GM18520 (cell line): ENCODE measurements at regions not wholly inside any gene's neighbourhood (a gene's known extent, or its start where the extent isn't known, plus 50 kb on each side); places are given as distances from the start of the nearest gene placed in this dataset.

Experiments
- ATAC-seq: cut with Tn5 transposase; IDR thresholded peaks from one replicate; pipeline ENCODE4 v1.9.1; 2021; ENCODE audit not compliant: unreplicated experiment

DNA sequence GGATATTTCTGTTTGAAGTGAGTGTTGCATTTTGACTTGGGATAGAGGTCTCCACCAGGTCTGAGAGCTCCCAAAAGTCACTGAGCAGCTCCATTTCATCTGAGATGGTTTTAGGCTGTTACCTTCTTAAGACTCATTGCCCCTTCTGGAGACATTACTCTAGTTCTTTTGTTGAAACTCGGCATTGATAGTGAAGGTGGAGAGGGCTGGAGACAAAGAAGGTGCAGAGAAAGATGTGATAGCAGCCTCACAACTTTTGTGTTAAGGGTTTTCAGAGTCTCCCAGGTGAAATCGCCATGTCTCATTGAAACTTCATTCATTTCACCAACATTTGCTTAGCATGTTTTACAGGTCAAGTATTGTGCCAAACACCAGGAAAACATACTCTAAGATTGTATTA is 219.6 kb downstream of the INSIG2 start:
- ATAC-seq = no peak

DNA sequence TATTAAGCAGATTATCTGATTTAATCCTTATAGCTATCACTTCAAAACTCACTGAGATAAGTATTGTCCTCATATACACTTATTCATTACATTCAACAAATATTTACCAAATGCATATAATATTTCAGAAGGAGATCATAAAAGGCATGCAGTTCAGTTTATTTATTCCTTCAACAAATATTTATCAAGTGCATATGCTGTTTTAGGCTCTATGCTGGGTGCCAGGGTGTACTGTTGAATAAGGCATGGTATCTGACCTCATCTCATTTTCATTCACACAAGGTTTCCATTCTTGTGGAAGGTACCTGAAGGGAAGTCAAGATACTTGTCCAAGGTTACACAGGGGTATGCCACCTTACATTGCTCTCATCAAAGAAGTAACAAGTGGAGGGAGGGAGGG is 213.0 kb downstream of the INSIG2 start:
- no peak for ATAC-seq

DNA sequence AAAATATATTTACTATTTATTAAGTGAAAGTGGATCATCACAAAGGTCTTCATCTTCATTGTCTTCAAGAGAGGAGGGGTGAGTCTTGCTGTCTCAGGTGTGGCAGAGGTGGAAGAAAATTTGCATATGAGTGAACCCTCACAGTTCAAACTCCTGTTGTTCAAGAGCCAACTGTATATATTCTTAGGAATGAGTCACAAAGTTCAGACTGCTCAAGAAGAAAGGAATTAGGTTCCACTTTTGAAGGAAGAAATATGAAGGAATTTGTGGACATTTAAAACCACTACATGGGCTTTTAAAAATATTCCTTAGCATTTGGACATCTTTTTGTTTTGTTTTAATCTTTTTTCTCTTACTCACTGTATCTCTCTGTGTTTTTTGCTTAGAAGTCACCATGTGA is 212.6 kb downstream of the INSIG2 start:
- ATAC-seq = no peak

DNA sequence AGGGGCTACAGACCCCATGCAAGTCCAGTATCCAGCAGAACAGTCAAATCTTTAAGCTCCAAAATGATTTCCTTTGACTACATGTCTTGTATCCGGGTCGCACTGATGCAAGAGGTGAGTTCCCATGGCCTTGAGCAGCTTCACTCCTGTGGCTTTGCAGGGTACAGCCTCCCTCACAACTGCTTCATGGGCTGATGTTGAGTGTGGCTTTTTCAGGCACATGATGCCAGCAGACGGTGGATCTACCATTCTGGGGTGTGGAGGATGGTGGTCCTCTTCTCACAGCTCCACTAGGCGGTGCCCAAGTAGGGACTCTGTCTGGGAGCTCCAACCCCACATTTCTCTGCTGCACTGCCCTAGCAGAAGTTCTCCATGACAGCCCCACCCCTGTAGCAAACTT is 208.4 kb downstream of the INSIG2 start:
- no peak for ATAC-seq

DNA sequence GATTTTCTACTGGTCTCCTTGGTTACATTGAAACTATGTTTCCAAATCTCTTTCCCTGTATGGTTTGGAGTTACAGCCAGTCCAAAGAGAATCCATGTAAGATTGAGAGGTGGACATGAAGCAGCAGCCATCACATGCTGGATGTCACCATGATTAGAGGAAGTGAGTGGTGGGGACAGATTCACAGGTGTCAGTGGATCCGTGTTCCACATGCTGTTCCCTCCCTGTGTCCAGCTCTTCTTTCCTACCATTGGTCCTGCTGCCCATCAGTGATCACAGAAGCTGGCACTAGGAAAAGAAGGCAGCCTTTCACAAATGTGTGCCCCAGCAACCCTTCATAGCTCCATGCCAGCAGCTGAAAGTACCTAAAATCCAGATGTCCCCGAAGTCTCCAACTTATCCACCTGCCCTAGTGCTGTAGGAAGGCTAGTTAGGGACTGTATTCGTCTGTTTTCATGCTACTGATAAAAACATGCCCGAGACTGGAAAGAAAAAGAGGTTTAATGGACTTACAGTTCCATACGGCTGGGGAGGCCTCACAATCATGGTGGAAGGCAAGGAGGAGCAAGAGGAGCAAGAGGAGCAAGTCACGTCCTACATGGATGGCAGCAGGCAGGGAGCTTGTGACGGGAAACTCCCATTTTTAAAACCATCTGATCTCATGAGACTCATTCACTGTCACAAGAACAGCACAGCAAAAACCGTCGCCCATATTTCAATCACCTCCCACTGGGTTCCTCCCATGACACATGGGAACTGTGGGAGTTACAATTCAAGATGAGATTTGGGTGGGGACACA is 207.5 kb downstream of the INSIG2 start:
- no peak for ATAC-seq

DNA sequence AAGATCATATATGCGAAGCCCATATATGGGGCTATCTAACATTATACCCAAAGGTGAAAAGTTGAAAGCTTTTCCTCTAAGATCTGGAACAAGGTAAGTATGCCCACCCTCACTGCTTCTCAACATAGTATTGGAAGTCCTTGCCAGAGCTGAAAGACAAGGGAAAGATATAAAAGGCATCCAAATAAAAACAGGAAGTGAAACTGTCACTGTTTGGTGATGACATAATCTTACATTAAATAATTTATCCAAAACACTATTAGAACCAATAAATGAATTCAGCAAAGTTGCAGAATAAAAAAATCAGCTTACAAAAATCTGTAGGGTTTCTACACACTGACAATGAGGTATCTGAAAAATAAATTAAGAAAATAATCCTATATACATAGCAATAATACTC is 205.8 kb downstream of the INSIG2 start:
- no peak for ATAC-seq

DNA sequence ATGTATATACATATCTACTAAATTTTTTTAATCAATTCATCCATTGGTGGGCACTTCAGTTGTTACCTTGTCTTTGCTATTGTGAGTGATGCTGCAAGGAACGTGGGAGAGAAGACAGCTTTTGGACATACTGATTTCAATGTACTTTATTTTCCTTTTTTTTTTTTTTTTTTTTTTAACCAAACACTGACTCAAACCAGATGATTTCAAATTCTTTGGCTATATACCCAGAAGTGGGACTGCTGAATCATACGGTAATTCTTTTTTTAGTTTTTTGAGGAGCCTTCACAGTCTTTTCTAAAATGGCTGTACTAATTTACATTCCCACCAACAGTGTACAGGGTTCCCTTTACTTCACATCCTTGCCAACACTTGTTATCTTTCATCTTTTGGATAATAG is 204.7 kb downstream of the INSIG2 start:
- no peak for ATAC-seq

DNA sequence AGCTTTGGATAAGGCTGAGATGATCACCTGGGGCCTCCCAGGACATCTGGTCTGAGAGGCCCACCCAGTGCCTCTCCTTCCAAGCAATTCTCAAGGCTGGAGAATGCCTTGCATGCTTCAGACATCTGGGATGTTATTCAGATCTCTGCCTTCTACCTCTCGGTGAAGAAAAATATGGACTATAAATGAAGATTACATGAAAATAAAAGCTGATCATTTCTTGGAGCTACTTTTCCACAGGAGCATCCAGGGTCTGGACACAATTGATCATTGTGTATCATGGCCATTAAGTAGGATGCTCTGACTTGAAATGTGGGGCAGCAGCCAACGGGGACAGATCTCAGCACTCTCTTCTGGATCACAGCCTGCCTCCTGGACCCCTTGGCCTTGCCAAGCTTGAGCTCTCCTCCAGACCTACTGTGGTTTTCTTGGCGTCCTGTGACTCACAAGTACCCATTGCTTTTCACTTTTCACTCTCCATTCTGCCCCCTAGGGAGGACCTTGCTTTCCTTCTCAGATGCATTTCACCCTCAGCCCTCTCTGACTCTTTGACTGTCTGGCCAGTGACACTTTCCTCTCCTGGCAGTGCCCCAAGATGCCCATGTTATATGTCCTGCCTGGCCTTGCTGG is 203.1 kb downstream of the INSIG2 start:
- ATAC-seq = no peak

DNA sequence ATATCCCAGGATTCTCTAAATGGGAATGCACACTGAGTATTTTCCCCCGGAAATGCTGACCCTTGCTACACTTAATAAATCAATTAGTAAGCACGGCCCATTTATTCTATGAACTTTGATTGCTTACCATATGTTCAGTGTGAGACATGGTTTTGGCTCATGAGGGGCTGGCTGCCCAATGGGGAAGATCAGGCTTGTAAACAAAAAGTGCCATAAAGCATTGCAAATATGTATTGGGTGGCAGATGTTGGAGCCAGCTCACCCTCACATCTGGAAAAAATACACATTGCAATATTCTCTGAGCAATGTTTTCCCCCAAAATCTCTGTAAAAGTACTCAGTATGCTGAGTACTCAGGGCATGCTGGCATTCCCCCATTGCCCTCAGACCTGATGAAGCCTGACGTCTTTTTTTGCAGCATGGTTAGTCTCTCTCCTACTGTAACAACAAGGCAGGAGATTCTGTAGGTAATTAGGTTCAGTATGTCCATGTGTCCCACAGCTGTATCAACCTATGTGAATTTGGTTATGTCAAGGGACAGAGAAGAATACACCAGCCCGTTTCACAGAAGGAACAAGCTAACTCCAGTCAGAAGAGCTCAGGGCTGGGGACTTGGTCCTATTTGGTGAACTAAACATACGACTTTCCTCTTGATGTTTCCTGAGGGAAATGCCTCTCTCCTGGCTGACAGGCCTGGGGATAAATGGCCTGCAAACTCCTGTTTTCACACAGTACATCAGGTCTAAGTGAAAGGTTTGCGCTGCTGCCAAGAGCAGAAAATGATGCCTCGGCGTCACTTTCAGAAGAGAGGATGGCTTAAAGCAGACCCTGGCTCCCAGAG is 202.4 kb downstream of the INSIG2 start:
- no peak for ATAC-seq

DNA sequence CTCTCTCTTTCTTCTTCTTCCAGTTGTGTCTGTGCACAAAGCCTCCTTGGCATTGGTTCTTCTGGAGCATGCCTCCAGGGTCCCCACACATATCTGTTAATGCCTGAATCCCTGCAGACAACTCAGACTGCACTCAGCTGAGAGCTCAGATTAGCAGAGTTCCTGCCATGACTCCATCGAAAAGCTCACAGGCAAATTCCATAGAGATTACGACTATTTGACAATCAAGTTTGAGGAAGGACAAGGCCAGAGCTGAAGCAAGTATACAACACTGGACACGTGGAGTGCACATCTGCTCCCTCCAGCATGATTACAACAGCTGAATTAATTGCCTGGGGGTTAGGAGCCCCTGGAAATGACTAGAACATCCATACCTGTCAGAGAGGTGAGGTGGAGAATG is 190.7 kb downstream of the INSIG2 start:
- ATAC-seq = no peak

DNA sequence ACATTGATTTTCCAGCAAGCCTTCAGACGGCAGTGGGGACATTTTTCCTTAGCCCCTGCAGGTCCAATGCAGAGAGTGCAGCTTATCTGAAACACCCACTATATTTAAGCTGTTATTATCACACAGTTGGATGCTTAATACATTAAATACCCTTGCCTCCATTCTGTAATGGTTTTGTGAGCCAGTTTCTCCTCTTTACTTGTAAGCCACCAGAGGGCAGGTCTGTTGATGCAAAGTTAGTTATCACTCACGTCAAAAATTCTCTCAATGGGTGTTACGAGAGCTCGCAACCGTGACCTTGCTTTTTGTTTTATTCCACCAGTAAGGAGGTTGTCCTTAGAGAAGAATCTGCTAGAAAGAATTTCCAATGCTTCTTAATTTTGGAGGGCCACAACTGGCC is 189.8 kb downstream of the INSIG2 start:
- ATAC-seq = no peak

DNA sequence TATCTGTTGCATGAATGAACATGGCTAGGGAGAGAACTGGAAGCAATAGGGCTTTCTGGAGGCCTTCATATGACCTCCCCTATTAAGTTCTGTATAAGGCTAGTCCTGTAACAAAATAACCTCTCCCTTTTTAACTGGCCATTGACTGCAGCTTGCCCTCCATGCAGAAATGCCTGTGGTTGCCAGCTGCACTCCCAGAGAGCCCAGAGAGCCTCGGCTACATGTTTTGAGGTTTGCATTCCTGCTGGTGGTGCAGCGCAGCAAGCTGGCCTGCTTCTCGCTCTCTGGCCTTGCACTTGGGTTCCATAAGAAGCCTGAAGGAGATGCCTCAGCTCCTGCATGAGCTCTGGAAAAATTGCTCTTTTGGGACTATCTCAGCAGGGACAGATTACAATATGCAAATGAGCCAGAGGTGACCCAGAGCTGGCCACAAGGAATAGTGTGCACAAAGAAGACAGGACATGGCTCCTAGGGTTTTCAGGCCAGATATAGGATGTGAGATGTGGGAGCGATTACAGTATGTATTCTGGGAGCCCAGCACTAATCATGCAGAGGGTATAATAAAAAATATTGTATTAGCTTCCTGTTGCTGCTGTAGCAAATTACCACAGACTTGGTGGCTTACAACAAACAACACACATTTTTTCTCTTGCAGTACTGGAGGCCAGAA is 186.7 kb downstream of the INSIG2 start:
- no peak for ATAC-seq

DNA sequence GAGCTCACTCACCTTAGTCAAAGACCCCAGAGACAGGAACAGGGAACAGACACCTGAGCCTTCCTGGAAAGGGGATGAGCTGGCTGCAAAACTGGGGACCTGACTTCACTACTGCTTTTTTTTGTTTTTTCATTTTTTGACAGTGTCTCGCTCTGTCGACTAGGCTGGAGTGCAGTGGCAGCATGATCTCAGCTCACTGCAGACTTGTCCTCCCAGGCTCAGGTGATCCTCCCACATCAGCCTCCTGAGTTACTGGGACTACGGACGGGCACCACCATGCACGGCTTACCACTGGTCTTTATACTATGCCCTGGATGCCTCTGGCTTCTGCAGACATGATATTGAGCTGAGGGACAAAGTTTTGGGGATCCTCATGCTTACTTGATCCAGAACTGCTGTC is 184.1 kb downstream of the INSIG2 start:
- ATAC-seq = no peak

DNA sequence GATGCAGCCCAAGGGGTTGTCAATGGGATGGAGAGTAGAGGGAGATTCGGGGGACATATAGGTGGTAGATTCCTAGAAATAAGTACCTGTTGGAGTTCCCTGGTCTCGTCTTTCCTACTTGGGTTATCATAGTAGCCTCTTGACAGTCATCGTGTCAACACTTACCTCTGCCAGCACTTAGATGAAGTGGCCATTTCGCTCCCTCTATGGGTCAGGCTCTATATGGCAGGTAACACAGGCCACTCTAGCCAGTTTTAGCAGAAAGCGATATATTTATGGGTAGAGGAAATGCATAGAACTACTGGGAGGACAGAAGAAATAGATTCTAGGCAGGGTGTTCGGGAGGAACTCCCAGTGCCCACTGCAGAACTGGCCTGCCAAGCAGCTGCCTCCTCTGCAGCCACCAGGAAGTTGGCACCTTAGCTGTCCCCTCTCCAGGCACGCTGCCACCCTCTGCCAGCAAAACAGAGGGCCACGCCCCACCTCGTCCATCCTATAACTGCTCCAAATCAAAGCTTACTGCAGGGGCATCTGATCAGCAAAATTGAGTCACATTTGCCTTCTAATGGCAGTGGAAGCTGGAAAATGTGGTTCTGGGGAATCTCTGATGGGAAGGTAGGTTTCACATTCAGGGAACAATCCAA is 181.3 kb downstream of the INSIG2 start:
- peak; percentile 65 for ATAC-seq

DNA sequence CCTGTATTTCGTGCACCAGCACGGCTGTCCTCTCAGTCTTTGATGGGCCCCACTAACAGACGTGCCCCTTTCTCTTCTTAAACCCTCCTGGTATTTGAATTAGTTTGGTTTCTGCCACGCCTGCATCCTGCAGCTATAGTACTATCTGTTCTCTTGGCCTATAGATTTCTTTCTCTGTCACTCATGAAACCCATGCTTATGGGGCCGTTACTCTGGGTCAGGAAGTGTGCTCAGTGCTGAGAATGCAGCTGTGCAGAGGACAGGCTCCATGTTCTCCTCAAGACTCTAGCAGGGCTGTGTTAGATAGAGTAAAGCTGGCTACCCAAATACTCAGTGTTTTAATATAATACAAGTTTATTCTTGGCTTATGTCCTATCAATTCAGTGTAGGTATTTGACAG is 180.0 kb downstream of the INSIG2 start:
- ATAC-seq = no peak

DNA sequence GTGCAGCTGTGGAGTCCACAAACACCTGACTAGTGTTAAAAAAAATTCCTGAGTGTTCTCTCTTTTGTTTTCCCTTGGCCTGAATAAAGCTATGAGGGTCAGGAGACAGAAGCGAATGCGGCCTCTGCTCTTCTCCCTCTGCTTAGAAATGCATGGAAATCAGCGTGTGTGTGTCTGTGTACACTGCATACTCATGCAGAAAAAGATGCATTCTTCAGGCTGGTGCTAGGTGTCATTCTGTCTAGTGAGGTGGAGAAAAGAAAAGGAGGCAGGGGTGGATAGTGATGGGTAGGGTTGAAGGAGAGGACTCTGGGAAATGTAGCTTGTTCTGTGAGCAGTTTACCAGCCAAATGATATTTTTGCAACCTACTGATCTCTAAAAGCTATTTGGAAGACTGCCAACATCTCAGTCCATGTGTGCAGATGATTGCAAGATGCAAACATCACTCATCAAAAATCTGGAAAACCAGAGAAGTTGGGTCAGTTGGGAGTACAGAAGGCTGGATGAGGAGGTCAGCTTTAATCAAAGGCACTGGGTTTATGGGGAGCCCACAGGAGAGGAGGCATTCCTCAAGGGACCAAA is 177.7 kb downstream of the INSIG2 start:
- no peak for ATAC-seq

DNA sequence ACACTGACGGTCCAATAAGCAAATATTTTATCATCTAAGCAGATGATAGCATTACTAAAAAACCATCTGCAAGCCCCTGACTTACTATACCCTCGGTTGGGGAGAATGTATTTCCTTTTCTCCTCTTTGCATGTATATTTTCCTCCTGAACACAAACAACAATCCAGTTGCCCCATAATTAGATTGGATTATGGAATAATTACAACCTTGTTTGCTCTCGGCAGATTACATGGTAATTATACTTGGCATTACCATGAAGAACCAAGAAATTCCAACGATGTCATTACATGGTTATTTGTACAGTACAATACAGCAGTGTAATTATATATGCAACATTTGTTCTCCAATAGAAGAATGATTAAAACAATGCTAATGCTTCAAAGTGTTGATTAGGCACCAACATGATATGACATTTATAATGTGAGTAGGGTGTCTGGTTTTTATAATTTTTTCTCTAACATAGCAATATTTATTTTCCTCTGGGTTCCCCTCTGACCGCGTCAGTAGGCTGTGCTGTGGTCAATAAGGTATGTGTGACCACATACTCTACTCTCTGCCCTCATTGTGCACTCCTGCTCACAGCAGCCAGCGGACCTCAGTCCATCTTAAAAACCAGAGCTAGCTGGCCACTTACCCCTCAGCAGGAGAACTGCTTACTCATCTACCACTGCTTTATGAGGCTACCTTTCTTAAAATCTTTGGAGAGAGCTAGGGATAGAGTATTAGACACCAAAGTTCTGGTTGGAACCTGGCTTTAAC is 176.1 kb downstream of the INSIG2 start:
- ATAC-seq = no peak

DNA sequence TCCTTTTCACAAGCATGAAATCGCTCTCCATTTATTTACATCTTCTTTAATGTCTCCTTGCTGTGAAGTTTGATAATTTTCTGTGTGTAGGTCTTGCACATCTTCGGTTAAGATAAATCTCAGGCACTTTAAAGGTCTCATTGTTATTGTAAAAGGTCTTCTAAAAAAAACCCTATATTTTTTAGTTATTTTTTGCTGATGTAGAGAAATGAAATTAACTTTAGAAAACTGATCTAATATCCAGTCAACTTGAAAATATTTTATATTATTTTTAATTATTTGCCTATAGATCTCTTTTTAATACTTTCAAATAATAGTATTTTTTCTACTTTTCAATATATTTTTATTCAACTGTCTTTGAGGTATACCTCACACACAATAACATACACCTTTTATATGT is 169.4 kb downstream of the INSIG2 start:
- ATAC-seq = no peak

DNA sequence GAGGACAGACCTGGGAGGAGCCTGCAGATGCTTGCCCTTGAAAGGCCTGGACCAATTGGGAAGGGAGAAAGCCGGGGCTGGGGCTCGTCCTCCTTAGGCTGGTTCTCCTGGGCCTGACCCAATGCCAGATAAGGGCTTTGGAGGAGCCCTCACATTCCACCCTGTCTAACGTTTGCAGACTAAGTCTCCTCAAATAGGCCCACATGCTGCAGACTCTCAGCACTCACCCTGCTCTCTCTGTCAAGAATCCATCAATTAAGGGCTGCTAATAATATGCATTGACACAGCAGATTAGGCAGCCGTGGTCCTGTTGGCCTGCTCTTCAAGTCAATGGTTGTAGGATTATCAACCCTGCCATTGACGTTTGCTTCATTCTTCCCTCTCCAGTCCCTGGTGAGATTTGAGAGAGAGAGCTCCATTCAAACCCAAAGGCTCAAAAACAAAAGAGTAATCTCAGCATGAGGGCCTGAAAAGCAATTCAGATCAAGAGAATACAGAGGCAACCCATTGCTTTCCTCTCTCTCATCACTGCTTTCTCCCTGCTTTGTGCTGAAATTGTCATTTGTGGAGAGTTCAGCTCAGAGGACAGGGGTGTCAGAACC is 167.6 kb downstream of the INSIG2 start:
- ATAC-seq = no peak
